GM13976 (cell line): ENCODE measurements at regions not wholly inside any gene's neighbourhood (a gene's known extent, or its start where the extent isn't known, plus 50 kb on each side); places are given as distances from the start of the nearest gene placed in this dataset.

Experiments
- DNase-seq: peaks from one replicate; pipeline ENCODE4 v3.0.0; 2012; ENCODE audit warnings: low spot score
- CTCF ChIP-seq: IDR thresholded peaks from 2 replicates; pipeline ENCODE4 v1.5.1; 2012; ENCODE audit warnings: borderline replicate concordance, mild to moderate bottlenecking; ENCODE audit not compliant: insufficient read depth; ENCODE audit errors: extremely low read depth, missing control alignments, control extremely low read depth
- in situ Hi-C: fragments of 300-500 bp; cut with MboI; formaldehyde crosslinking; loops from one replicate; pipeline ENCODE4 v1.12.0; 2022; ENCODE audit warnings: low sequenced_read_pairs, mixed read lengths, inconsistent platforms; ENCODE audit not compliant: unreplicated experiment

GRCh38 chr6:148027201-148027600 lies 315.4 kb upstream of the SASH1 start:
- TF ChIP-seq CTCF = no peak
- in situ Hi-C loops = no loop called here
- no peak for DNase-seq

DNA sequence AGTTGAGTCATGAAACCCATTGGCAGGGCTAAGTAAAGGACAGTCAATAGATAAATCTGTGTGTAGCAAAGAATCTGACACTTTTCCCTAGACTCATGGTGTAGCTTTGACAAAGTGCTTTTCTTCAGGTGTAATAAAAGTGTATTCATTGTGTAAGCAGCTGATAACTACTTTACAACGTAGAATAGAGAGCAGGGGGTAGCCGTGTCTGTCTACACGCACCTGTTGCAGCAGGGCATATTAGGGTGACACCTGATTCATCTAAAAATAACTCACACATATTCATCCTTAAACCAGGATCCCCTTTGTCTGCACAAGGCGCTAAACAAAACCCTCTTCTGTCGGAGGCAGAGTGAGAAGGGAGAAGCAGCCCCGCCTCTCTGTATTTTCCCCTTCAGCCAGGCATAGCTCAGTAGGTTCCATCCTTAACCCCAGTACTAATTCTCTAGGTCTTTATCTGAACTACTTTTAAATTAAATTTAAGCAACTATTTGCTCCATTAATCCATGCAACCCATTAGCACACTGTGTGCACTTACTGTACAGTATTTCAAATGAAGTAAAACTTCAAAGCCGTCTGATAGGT lies 306.7 kb upstream of the SASH1 start:
- DNase-seq = no peak
- TF ChIP-seq CTCF = no peak
- in situ Hi-C loops = no loop called here

DNA sequence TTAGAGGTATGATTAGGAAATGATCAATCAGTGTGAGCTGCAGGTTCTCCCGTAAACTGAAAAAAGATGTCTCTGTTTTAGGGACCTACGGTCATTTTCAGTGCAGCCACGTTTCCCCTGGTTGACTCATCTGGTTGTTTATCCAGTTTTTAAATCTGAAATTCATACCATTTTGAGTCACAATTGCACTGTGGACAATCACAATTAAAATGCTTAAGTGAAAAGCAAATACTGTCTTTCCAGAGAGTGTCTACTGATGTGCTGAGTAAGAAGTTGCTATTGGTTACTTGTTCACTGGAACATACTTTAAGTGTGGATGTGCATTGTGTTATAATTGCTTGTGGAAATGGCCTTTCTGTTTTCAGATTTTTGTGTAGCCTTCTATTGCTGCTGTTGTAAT lies 305.1 kb upstream of the SASH1 start:
- TF ChIP-seq CTCF = no peak
- in situ Hi-C loops = no loop called here
- no peak for DNase-seq

- in situ Hi-C loops = no loop called here
- DNase-seq = no peak
- no peak for TF ChIP-seq CTCF
Measured at GRCh38 chr6:148041546-148041945, 301.1 kb upstream of the SASH1 start.

DNA sequence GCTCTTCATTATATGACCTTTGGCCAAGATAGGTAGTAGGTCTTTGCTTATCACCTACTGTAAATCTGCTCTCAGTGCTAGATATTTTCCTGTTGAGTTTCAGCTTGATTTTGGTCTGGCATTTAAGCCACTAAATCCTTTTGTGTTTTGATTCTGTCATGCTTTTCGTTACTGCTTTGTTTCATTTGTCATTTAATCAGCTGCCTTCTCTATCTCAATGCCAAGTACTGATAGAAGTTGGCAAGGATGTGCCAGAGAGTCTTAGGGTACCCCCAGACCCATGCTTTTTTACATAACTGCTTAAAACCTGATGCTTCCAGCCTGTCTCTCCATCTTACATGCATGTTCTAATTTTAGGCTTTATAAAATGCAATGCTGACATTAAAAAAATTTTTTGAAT lies 300.1 kb upstream of the SASH1 start:
- in situ Hi-C loops = no loop called here
- no peak for DNase-seq
- TF ChIP-seq CTCF = no peak

GRCh38 chr6:148044261-148044751 lies 298.3 kb upstream of the SASH1 start:
- TF ChIP-seq CTCF = no peak
- in situ Hi-C loops = no loop called here
- no peak for DNase-seq
